ENCODE measurements at regions not wholly inside any gene's neighbourhood (a gene's known extent, or its start where the extent isn't known, plus 50 kb on each side); places are given as distances from the start of the nearest gene placed in this dataset.

DNA sequence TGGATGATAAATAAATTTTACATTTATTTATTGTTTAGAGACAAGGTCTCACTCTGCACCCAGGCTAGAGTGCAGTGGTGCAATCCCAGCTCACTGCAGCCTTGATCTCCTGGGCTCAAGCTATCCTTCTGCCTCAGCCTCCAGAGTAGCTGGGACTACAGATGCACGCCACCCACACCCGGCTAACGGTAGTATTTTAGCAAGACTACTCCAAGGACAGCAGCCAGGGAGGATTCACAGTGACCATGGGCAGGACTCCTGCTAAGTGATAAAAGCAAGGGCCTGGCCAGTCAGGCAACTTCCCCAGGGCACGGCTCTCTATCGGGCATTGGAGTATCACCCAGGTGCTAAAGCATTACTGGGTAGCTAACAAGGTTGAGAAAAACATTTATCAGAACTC is 55.4 kb downstream of the ARL6IP4 start:
- in situ Hi-C loops (cut with HindIII; ENCODE audit: low pct_unique_long_range_greater_than_20kb, low sequenced_read_pairs) = no loop called here
- DNase-seq (ENCODE audit: low read depth, low spot score) = no peak

DNA sequence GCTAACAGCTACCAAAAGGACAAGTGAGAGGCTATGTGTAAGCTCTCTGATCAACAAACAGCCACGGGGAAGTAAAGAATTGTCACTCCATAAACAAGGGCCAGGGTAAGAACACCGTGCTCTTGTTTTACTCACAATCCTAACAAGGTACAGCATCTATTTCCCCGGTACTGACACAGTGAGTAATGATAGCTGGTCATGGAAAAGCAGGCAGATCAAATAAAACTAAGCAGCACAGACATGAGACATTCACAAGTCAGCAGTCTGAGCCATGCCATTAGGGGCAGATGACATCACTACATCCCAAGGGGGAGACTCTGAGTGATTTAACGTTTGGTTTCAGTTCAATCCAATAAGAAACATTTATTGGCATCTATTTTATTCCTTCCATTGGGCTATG is 54.4 kb downstream of the ARL6IP4 start:
- DNase-seq (ENCODE audit: low read depth, low spot score) = no peak
- in situ Hi-C loops (cut with HindIII; ENCODE audit: low pct_unique_long_range_greater_than_20kb, low sequenced_read_pairs) = no loop called here

DNA sequence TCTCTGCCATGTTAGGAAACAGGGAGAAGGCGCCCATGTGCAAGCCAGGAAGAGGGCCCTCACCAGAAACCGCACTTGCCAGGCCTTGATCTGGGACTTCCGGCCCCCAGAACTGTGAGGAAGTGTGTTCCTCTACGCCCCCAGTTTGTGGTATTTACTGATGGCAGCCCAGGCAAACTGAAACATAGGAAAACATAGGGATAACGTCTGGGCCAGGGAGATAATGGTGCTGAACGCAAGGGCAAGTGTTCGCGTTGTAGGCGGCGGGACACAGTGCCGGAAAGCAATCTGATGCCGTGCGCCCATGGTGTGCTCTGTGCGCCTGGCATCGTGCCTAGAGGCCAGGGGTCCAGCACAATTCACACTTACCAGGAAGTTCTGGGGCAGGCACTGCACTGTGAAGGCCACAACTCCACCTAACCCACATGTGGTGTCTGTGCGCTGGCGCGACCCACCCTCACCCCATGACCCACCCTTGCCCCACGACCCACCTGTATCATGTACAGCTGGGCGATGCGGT is 53.6 kb downstream of the ARL6IP4 start:
- DNase-seq (ENCODE audit: low read depth, low spot score) = no peak
- in situ Hi-C loops (cut with HindIII; ENCODE audit: low pct_unique_long_range_greater_than_20kb, low sequenced_read_pairs) = no loop called here

DNA sequence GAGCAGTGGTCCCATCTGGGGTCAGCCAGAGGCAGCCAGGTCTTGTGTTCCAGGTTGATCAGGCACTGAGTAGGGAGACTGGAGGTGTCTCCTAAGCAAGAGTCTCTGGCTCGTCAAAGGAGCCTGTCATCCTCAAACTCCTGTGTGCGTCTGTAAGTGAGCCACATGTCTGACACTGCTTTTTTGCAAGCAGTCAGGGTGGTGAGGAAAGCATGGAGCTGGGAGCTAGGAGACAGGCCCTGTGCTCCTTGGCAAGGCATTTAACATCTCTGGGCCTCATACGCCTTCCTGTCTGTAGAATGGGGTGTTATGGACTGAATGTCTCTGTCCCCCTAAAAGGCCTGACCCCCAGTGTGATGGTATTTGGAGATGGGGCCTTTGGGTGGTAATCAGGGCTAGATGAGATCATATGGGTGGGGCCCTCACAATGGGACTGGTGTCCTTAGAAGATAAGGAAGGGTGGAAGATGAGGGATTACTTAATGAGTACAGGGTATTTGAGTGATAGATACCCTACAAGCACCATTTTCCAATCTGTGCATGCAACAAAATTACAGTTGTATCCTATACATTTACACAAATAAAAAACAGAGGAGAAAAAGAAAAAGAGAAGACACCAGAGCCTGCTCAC is 53.0 kb downstream of the ARL6IP4 start:
- in situ Hi-C loops (cut with HindIII; ENCODE audit: low pct_unique_long_range_greater_than_20kb, low sequenced_read_pairs) = no loop called here
- DNase-seq (ENCODE audit: low read depth, low spot score) = no peak

DNA sequence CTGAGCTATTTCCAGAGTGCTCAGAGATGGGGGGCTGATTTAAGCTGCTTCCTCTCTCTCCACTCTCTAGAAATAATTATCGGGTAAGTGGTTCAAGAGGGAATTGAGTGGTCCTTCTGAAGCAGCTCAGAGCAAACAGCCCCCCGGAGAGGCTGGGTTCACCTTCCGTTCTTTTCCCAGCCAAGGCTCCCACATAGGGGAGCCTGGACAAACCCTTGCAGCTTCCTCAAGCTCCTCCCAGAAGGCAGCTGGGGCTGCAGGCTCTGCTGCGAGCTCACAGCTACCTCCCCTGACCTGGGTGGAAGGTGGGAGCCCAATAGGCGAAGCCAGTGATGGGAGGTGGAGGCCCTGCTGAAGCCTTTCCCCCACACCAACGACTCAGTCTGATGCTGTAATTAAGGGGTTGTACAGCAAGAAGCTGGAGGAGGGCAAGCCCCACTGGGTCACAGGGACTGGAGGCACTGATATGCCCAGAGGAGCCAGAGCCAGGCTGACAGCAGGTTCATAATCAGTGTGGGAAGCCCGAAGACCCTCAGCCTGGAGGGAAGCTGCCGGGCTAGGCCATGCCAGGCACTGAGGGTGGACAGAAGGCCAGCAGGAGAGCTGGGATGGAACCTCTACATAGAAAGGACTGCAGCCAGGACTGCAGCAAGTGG is 52.4 kb downstream of the ARL6IP4 start:
- DNase-seq (ENCODE audit: low read depth, low spot score) = no peak
- in situ Hi-C loops (cut with HindIII; ENCODE audit: low pct_unique_long_range_greater_than_20kb, low sequenced_read_pairs) = no loop called here
